SK-N-SH (cell line): ENCODE measurements at regions not wholly inside any gene's neighbourhood (a gene's known extent, or its start where the extent isn't known, plus 50 kb on each side); places are given as distances from the start of the nearest gene placed in this dataset.

Source experiments
- CTCF ChIP-seq: fragments of 200-600 bp; sonication (generic); IDR thresholded peaks from 2 replicates; pipeline ENCODE4 v1.6.1; 2017; ENCODE audit warnings: antibody characterized with exemption, mild to moderate bottlenecking, moderate library complexity
- ELF1 ChIP-seq: IDR thresholded peaks from 2 replicates; pipeline ENCODE4 v1.4.0; 2012
- EZH2phosphoT487 ChIP-seq: fragments of 200-600 bp; sonication (generic); IDR thresholded peaks from 2 replicates; pipeline ENCODE4 v1.6.1; 2017; ENCODE audit warnings: low read depth, mixed run types, mild to moderate bottlenecking, antibody characterized with exemption, moderate library complexity, borderline replicate concordance
- JUND ChIP-seq: IDR thresholded peaks from 2 replicates; pipeline ENCODE4 v1.4.0; 2012
- MXI1 ChIP-seq: IDR thresholded peaks from 2 replicates; pipeline ENCODE4 v1.6.1; 2012; ENCODE audit warnings: mild to moderate bottlenecking, low read depth, low read length, improper control_type of control experiment
- RXRA ChIP-seq: IDR thresholded peaks from 2 replicates; pipeline ENCODE4 v1.4.0; 2012; ENCODE audit warnings: low read depth, mild to moderate bottlenecking, borderline replicate concordance

DNA sequence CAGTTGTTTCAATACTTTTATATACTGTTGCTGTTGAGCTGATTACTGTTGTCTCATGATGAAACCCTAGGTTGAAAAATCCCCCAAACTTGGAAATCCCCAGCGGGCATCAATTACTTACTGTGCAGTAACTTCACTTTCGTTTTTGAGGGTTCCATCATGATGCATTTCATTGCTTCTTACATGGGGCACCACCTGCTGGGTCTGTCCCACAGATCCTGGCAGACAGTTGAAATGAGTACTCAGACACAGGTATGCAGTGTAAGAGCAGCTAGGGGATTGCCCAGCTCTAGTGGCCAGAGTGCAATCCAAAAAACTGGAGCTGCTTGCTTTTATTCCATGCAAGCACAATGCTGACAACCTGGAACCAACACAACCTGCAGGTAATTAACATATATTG lies 132.5 kb upstream of the ZNF91 start:
- TF ChIP-seq JUND, result no peak
- TF ChIP-seq CTCF, result no peak
- no peak for TF ChIP-seq MXI1
- no peak for TF ChIP-seq RXRA
- TF ChIP-seq ELF1, result no peak
- TF ChIP-seq EZH2phosphoT487, result no peak
